GM04503 (cell line): ENCODE measurements at regions not wholly inside any gene's neighbourhood (a gene's known extent, or its start where the extent isn't known, plus 50 kb on each side); places are given as distances from the start of the nearest gene placed in this dataset.

ENCODE experiments used
- DNase-seq: peaks from one replicate; pipeline ENCODE4 v3.0.0-alpha.2; 2012; ENCODE audit warnings: low read depth

- no peak for DNase-seq
Observed at GRCh38 chr13:36750046-36750445, 69.0 kb upstream of the RFXAP start.

GRCh38 chr13:36750461-36750860, 68.6 kb upstream of the RFXAP start:
- no peak for DNase-seq

GRCh38 chr13:36750946-36751345, 68.1 kb upstream of the RFXAP start:
- DNase-seq, result no peak

- no peak for DNase-seq
Observed at GRCh38 chr13:36752673-36753072, 66.3 kb upstream of the RFXAP start.

- no peak for DNase-seq
Observed at GRCh38 chr13:36753176-36753575, 65.8 kb upstream of the RFXAP start.

- no peak for DNase-seq
Observed at GRCh38 chr13:36758345-36758744, 60.7 kb upstream of the RFXAP start.

- no peak for DNase-seq
Observed at GRCh38 chr13:36763126-36763722, 55.8 kb upstream of the RFXAP start.

- DNase-seq, result no peak
Observed at GRCh38 chr13:36764536-36764935, 54.5 kb upstream of the RFXAP start.

GRCh38 chr13:36764957-36765356, 54.1 kb upstream of the RFXAP start:
- no peak for DNase-seq

- peak; percentile 12 for DNase-seq
Observed at GRCh38 chr13:36766295-36766694, 52.7 kb upstream of the RFXAP start.

GRCh38 chr13:36767276-36767675, 51.7 kb upstream of the RFXAP start:
- DNase-seq, result no peak

GRCh38 chr13:36769126-36769525, 49.9 kb upstream of the RFXAP start:
- no peak for DNase-seq
